GM19043 (cell line): ENCODE measurements at regions not wholly inside any gene's neighbourhood (a gene's known extent, or its start where the extent isn't known, plus 50 kb on each side); places are given as distances from the start of the nearest gene placed in this dataset.

Experiments used
- ATAC-seq: cut with Tn5 transposase; IDR thresholded peaks from one replicate; pipeline ENCODE4 v1.9.1; 2021; ENCODE audit warnings: low read depth; ENCODE audit not compliant: unreplicated experiment

GRCh38 chr4:141571793-141572192, 64.6 kb upstream of the IL15 start:
- ATAC-seq: no peak

- no peak for ATAC-seq
These were observed 62.7 kb upstream of the IL15 start for GRCh38 chr4:141573678-141574077.

GRCh38 chr4:141575884-141576283, 60.5 kb upstream of the IL15 start:
- ATAC-seq: no peak

DNA sequence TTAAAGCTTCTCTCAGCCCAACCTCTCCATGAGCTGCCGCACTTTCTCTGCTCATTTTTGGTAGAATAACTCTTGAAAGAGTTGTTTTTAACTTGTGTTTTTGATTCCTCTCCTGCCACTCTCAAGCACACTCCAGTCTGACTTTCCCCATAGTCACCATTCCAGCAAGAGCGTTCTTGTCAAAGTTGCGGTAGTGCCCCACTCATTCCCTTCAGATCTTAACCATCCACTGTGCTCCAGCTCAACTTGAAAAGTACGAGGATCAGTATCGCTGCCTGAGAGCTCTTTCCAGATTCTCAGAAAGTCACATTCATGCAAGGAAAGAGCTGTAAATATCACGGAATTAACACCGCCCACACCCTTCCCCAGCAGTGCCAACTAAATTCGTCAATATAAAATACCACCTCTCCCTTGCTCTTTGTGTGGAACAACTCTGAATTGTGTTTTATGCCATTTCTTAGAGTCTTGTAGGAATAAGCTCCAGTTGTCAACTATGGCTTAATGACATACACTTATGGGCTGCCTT, 59.7 kb upstream of the IL15 start:
- no peak for ATAC-seq

GRCh38 chr4:141578451-141578850, 57.9 kb upstream of the IL15 start:
- ATAC-seq: no peak

DNA sequence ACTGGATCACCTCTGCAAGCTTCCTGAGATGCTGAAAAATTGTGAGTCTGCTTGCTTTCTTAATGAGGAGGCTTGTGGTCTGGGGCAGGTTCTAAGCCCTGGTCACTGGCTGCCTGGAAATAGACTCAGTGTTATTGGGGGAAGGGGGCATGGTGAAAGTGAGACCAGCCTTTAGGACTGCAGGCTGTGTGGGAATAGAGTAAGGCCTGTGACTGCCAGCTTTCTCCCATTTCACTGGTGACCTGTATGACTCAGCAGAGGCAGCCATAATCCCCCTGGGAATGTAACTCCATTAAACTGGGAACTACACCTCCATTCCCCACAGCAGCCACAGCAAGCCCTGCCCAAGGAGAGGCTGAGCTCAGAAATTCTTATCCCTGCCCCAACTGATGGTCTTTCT, 55.9 kb upstream of the IL15 start:
- no peak for ATAC-seq
